Breast epithelium (tissue), 3 donors: ENCODE measurements at regions not wholly inside any gene's neighbourhood (a gene's known extent, or its start where the extent isn't known, plus 50 kb on each side); places are given as distances from the start of the nearest gene placed in this dataset.

Experiments used
- POLR2A ChIP-seq: fragments of 450-650 bp; IDR thresholded peaks from one replicate; pipeline ENCODE4 v1.6.1; 2016; ENCODE audit warnings: antibody characterized with exemption, mild to moderate bottlenecking, moderate library complexity
- TF ChIP-seq, protein P1 (sequence below), 3 donors: fragments of 450-650 bp; IDR thresholded peaks; one replicate each; pipeline ENCODE4 v1.5.1; 2016 to 2017; ENCODE audit warnings: antibody characterized with exemption in 3 of 3, mild to moderate bottlenecking in 3 of 3, moderate library complexity in 3 of 3

DNA sequence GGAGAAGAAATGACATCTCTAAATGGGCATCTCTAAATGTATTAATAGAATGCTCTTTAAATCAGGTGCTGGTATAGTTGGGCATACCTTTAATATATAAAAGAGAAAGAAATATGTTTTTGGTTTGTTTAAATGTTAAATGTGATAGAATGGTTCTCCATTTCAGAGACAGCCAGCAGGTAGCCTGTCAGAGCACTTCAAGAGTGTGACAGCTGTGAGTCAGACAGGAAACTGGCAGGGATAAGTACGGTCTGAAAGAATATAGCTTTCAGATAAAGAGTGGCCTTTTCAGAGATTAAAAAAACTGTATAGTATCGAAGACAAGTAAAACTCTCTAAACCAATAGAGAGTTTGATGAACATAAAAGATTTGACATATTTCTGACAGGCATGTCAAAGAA is 654.1 kb downstream of the IGSF11 start:
- TF ChIP-seq, protein P1, sequence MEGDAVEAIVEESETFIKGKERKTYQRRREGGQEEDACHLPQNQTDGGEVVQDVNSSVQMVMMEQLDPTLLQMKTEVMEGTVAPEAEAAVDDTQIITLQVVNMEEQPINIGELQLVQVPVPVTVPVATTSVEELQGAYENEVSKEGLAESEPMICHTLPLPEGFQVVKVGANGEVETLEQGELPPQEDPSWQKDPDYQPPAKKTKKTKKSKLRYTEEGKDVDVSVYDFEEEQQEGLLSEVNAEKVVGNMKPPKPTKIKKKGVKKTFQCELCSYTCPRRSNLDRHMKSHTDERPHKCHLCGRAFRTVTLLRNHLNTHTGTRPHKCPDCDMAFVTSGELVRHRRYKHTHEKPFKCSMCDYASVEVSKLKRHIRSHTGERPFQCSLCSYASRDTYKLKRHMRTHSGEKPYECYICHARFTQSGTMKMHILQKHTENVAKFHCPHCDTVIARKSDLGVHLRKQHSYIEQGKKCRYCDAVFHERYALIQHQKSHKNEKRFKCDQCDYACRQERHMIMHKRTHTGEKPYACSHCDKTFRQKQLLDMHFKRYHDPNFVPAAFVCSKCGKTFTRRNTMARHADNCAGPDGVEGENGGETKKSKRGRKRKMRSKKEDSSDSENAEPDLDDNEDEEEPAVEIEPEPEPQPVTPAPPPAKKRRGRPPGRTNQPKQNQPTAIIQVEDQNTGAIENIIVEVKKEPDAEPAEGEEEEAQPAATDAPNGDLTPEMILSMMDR (IDR thresholded peaks at IDR 0.05), result no peak
- no peak for TF ChIP-seq POLR2A
